RWPE1 (cell line): ENCODE measurements at regions not wholly inside any gene's neighbourhood (a gene's known extent, or its start where the extent isn't known, plus 50 kb on each side); places are given as distances from the start of the nearest gene placed in this dataset.

ENCODE experiments used
- CTCF ChIA-PET: fragments of 350-600 bp; sonication (Branson Sonifier 250); formaldehyde crosslinking; extraction: SDS; loops from one replicate; lab custom pipeline; 2021; lab: Yijun Ruan, JAX
- POLR2A ChIA-PET: fragments of 400-600 bp; formaldehyde crosslinking; extraction: SDS; loops from one replicate; lab custom pipeline; 2020; ENCODE audit warnings: antibody characterized with exemption; ENCODE audit not compliant: low non-redundant PET; lab: Yijun Ruan, JAX
- DNase-seq: peaks from one replicate; pipeline ENCODE4 v3.0.0; 2012; ENCODE audit warnings: low spot score
- H3K27ac ChIP-seq: fragments of 450-650 bp; 2 replicates; pipeline ENCODE4 v1.5.1; 2017
- TF ChIP-seq, protein P1 (sequence below): fragments of 450-650 bp; conservative IDR thresholded peaks from 2 replicates; pipeline ENCODE4 v1.5.1; 2017; ENCODE audit warnings: low read depth, mild to moderate bottlenecking

DNA sequence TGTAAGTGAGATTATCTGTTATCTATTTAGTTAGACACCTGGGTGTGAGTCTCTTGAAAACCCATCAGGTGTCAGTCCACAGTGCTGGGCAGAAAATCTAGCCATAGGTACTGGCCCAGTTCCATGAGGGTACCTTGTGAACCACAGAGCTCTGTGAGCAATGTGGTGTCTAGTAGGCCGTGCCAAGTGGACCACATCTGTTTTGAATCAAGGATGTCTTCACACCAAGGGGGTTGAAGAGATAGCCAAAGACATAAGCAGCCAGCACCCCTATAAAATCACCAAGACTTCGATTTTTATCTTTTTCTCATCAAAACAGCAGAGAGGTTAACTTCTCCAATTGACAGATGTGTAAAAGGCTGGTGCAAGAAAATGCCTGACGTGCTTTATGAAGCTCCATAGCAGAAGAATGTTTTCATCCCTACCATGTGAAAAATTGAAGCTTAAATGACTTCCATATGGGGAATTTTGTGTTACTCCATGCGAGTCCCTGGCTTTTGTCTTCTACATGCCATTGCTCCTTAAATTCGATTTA is 368.7 kb downstream of the HAO1 start:
- no peak overlapping the region for H3K27ac ChIP-seq
- CTCF ChIA-PET, result no interaction called here
- POLR2A ChIA-PET, result no interaction called here
- TF ChIP-seq, protein P1, sequence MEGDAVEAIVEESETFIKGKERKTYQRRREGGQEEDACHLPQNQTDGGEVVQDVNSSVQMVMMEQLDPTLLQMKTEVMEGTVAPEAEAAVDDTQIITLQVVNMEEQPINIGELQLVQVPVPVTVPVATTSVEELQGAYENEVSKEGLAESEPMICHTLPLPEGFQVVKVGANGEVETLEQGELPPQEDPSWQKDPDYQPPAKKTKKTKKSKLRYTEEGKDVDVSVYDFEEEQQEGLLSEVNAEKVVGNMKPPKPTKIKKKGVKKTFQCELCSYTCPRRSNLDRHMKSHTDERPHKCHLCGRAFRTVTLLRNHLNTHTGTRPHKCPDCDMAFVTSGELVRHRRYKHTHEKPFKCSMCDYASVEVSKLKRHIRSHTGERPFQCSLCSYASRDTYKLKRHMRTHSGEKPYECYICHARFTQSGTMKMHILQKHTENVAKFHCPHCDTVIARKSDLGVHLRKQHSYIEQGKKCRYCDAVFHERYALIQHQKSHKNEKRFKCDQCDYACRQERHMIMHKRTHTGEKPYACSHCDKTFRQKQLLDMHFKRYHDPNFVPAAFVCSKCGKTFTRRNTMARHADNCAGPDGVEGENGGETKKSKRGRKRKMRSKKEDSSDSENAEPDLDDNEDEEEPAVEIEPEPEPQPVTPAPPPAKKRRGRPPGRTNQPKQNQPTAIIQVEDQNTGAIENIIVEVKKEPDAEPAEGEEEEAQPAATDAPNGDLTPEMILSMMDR, result no peak
- DNase-seq, result no peak

- ChIA-PET POLR2A (no interaction called here), CTCF (no interaction called here)
- H3K27ac ChIP-seq, result no peak overlapping the region
- peak; percentile 12 for DNase-seq
- TF ChIP-seq, protein P1, result no peak
These were observed 360.4 kb downstream of the HAO1 start for GRCh38 chr20:7579888-7580287.

DNA sequence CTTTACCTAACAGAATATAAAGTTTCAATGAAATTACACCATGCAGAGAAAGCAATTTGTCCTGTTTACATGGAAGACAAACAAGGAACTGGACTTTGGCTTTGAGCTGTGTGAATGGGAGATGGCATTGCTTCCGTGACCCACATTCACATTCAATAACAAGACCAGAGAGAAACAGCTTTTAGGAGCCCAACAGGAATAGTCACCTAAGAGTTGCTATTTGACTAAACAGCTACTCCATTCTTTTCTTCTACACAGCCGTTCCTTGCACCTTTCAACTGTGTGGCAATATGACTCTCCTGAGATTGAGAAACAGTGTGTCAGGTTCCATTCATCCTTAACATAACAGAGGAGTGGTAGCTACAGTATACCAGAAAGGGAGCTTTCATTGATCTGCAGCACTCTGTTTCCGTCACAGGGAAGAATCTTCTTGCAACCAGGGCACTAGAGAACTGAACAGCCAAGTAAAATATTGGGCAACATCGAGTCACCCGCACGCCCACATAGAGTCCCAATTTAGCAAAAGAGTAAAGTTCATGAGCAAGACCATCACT is 355.1 kb downstream of the HAO1 start:
- no peak overlapping the region for H3K27ac ChIP-seq
- POLR2A ChIA-PET, result no interaction called here
- CTCF ChIA-PET, result no interaction called here
- no peak for DNase-seq
- TF ChIP-seq, protein P1, result no peak

DNA sequence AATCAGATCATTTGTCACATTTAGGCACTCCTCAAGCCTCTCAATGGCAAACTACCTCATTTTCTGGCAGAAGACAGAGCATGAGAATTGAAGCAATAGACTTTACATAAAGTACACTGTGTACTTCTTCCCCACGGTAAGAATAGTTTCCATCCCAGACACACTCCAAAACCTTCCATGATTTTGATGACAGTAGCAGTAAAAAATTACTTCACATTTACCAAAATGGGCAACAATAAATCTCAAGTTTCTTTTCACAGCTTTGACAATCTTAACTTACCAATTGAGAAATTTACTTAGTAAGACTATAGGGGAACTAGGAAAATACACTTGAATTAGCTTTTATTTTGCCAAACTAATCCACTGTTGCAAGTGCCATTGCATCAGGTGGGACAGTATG is 353.8 kb downstream of the HAO1 start:
- CTCF ChIA-PET, result interaction anchor here (1.1 kb wide), 1 partner anchor 12 kb away, joined by 4 read pairs; no protein-coding TSS in a partner anchor
- H3K27ac ChIP-seq, result no peak overlapping the region
- POLR2A ChIA-PET, result no interaction called here
- no peak for DNase-seq
- TF ChIP-seq, protein P1, result no peak

- POLR2A ChIA-PET, result no interaction called here
- TF ChIP-seq, protein P1, result no peak
- CTCF ChIA-PET, result no interaction called here
- DNase-seq, result no peak
- no peak overlapping the region for H3K27ac ChIP-seq
These were observed 351.1 kb downstream of the HAO1 start for GRCh38 chr20:7589164-7589563.

- DNase-seq, result no peak
- no peak overlapping the region for H3K27ac ChIP-seq
- ChIA-PET CTCF (interaction anchor here (0.6 kb wide), 1 partner anchor 251 kb away, joined by 3 read pairs; no protein-coding TSS in a partner anchor), POLR2A (no interaction called here)
- TF ChIP-seq, protein P1, result no peak
These were observed 343.7 kb downstream of the HAO1 start for GRCh38 chr20:7596541-7596940.
